ENCODE measurements at regions not wholly inside any gene's neighbourhood (a gene's known extent, or its start where the extent isn't known, plus 50 kb on each side); places are given as distances from the start of the nearest gene placed in this dataset.
"Not testable (repeated sequence)": the region's sequence is repeated elsewhere in the genome, so short reads cannot be mapped to it uniquely, and the experiment has no call there.

GRCh38 chr10:29826801-29827450 is 192.2 kb upstream of the SVIL start:
- no peak for ATAC-seq (replicated peaks)
- peaks cover 14% of the 10 kb centered on the region for H3K27me3 Mint-ChIP-seq
- no peaks in the 10 kb centered on the region for H3K9me3 Mint-ChIP-seq
- no peak overlapping the region for H3K27ac Mint-ChIP-seq
- no peaks in the 10 kb centered on the region for H3K36me3 Mint-ChIP-seq (ENCODE audit: low read depth)
- H3K4me1 Mint-ChIP-seq: no peaks in the 10 kb centered on the region
- H3K4me3 Mint-ChIP-seq: no peak overlapping the region

- Mint-ChIP-seq H3K4me1 (no peaks in the 10 kb centered on the region), H3K4me3 (no peak overlapping the region), H3K27ac (no peak overlapping the region), H3K27me3 (peaks cover 17% of the 10 kb centered on the region), H3K9me3 (no peaks in the 10 kb centered on the region), H3K36me3 (ENCODE audit: low read depth) (no peaks in the 10 kb centered on the region)
- ATAC-seq (replicated peaks): no peak
These were observed 191.4 kb upstream of the SVIL start for GRCh38 chr10:29826221-29826620.

GRCh38 chr10:29823553-29824080 is 188.8 kb upstream of the SVIL start:
- no peak for ATAC-seq (replicated peaks)
- H3K4me1 Mint-ChIP-seq: no peaks in the 10 kb centered on the region
- H3K27me3 Mint-ChIP-seq: peaks cover 17% of the 10 kb centered on the region
- no peak overlapping the region for H3K4me3 Mint-ChIP-seq
- no peaks in the 10 kb centered on the region for H3K36me3 Mint-ChIP-seq (ENCODE audit: low read depth)
- H3K27ac Mint-ChIP-seq: no peak overlapping the region
- H3K9me3 Mint-ChIP-seq: no peaks in the 10 kb centered on the region

GRCh38 chr10:29820890-29821461 is 186.2 kb upstream of the SVIL start:
- Mint-ChIP-seq H3K4me1 (no peaks in the 10 kb centered on the region), H3K27ac (no peak overlapping the region), H3K36me3 (ENCODE audit: low read depth) (no peaks in the 10 kb centered on the region), H3K4me3 (no peak overlapping the region), H3K27me3 (peaks cover 33% of the 10 kb centered on the region), H3K9me3 (no peaks in the 10 kb centered on the region)
- ATAC-seq (replicated peaks): no peak

DNA sequence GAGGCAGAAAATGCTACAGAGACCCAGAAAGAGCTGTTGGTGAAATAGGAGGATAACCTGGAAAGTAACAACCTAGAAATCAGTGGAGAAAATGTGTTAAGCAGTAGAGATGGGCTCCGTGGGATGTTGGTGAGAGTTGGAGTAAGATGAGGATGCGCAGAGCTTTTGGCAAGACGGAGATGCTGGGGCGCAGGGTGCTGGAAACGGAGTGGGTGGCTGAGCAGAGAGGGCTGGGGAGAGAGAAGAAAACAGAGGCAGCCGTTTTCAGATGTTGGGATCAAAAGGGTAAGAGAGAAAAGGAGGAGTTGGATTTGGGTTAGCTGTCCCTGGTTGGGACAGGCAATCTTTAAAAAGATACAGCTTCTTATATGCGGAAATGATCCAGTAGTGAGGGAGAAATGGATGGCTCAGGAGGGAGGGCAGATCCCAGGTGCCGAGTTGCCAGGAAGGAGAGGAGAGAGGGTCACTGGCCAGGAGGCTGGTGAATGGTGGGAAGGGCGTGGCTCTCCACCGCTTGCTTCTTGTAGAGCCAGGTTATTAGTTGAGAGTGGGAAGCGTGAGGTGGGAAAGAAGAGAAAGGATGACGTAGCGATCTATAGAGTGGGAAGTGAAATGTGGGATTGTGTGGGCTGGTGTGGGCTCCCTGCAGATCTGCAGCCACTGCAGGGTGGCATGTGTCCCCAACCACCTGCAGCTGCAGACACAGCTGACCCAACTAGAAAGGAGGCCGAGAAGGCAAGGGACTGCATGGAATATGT is 182.2 kb upstream of the SVIL start:
- H3K27ac Mint-ChIP-seq: no peak overlapping the region
- no peak overlapping the region for H3K4me3 Mint-ChIP-seq
- no peak for ATAC-seq (replicated peaks)
- H3K36me3 Mint-ChIP-seq (ENCODE audit: low read depth): no peaks in the 10 kb centered on the region
- H3K9me3 Mint-ChIP-seq: no peaks in the 10 kb centered on the region
- H3K4me1 Mint-ChIP-seq: no peaks in the 10 kb centered on the region
- peaks cover 26% of the 10 kb centered on the region for H3K27me3 Mint-ChIP-seq

DNA sequence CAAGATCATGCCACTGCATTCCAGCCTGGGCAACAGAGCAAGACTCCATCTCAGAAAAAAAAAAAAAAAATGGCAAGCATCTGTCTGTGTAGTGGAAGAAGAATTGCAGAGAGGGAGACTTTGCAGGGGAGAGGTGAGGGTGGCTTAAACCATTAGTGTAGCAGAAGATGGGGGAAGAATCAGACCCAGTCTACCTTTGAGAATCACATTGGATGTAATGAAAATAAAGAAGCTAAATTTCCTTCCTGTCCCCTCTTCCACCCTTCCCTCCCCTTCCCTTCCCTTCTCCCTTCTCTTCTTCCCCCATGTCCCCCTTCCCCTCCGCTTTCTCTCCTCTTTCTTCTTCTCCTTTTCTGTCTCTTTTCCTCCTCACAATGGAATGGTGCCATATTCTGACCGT is 180.8 kb upstream of the SVIL start:
- Mint-ChIP-seq H3K36me3 (ENCODE audit: low read depth) (no peaks in the 10 kb centered on the region), H3K9me3 (no peaks in the 10 kb centered on the region), H3K27me3 (peaks cover 25% of the 10 kb centered on the region), H3K4me1 (no peaks in the 10 kb centered on the region), H3K27ac (no peak overlapping the region), H3K4me3 (no peak overlapping the region)
- no peak for ATAC-seq (replicated peaks)

DNA sequence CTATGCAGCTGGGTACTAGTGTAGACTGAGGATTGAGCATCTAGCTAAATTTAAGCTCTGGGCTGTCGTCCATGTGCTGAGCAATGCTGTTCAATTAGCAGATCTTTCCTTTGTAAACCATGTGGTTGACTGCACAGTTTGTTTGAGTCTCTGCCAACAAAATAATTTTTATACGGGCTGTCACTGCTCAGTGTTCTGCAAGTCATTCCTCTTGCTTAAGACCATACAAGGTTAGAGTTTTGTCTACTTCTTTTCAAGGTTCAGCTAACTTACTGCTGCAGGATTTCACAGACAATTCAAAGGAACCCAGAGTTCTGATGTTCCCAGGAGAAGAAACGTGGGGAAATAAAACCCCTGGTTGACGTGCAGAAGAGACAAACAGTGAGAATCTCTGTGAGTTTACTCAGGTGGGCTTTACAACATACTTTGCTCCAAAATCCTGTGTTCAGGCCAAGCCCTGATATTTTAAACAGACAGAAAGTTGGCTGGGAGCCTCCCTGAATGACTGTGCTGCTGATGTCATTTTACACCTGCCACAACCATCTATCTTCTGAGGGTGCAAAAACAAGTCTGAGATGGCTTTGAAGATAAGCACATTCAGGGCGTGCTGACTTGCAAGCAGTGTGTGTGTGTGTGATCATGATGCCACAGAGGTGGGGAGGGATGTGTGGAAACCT is 177.1 kb upstream of the SVIL start:
- Mint-ChIP-seq H3K4me1 (no peaks in the 10 kb centered on the region), H3K36me3 (ENCODE audit: low read depth) (no peaks in the 10 kb centered on the region), H3K27ac (no peak overlapping the region), H3K9me3 (no peaks in the 10 kb centered on the region), H3K27me3 (peaks cover 21% of the 10 kb centered on the region), H3K4me3 (no peak overlapping the region)
- ATAC-seq (replicated peaks): peak; percentile 91

DNA sequence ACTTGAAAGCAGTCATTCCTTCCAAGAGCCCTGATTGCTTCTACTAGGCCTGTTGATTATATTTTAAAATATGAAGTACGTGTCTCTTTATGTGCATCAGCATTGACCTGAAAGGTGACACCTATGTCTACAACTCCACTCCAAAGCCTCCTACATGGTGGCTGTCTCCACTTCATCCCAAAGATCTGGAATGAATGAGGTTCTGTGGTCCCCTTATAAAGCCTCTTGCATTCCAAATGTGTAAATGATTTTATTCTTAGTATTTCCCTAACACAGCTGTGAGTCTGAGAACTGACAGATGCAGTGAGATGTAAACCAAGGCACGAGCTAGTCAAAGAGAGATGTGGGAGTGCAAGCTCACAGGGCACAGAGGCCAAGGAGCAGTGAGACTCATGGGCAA is 176.0 kb upstream of the SVIL start:
- Mint-ChIP-seq H3K27ac (peak overlapping the region; percentile 58), H3K4me3 (no peak overlapping the region), H3K4me1 (no peaks in the 10 kb centered on the region), H3K9me3 (no peaks in the 10 kb centered on the region), H3K36me3 (ENCODE audit: low read depth) (no peaks in the 10 kb centered on the region), H3K27me3 (peaks cover 15% of the 10 kb centered on the region)
- no peak for ATAC-seq (replicated peaks)

- not testable (repeated sequence) for H3K36me3 Mint-ChIP-seq (ENCODE audit: low read depth); H3K4me3 Mint-ChIP-seq; H3K4me1 Mint-ChIP-seq; H3K9me3 Mint-ChIP-seq
- Mint-ChIP-seq H3K27ac (peak overlapping the region; percentile 58), H3K27me3 (peaks cover 15% of the 10 kb centered on the region)
- ATAC-seq (replicated peaks): peak; percentile 25
These were observed 175.5 kb upstream of the SVIL start for GRCh38 chr10:29810231-29810630.

GRCh38 chr10:29809383-29809782 is 174.6 kb upstream of the SVIL start:
- Mint-ChIP-seq H3K27me3 (peaks cover 15% of the 10 kb centered on the region), H3K4me1 (no peaks in the 10 kb centered on the region), H3K27ac (no peak overlapping the region), H3K9me3 (peaks cover 4% of the 10 kb centered on the region), H3K36me3 (ENCODE audit: low read depth) (no peaks in the 10 kb centered on the region), H3K4me3 (no peak overlapping the region)
- no peak for ATAC-seq (replicated peaks)

- no peak for ATAC-seq (replicated peaks)
- Mint-ChIP-seq H3K4me3 (no peak overlapping the region), H3K27me3 (peaks cover 16% of the 10 kb centered on the region), H3K4me1 (peaks cover 6% of the 10 kb centered on the region), H3K9me3 (peaks cover 4% of the 10 kb centered on the region), H3K27ac (no peak overlapping the region), H3K36me3 (ENCODE audit: low read depth) (no peaks in the 10 kb centered on the region)
These were observed 172.5 kb upstream of the SVIL start for GRCh38 chr10:29807163-29807806.

DNA sequence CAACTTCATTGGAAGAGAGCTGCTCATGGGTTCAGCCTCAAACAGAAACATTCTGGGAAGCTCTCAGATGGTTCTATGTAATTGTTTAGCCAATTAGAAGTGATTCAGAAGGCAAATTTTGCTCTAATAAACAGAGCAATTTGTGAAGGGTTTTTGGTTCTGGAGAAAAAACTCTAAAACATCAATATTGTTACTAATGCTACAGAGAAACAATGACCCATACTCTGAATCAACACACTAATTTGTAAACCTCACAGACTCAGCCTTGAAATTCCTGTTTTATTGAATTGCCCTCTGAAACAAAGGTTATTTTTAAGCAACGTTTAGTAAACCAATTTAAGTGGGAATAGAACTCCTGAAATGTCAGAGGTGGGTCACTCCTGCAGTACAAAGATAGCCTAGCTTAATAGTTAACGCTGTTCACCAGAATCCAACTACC is 171.6 kb upstream of the SVIL start:
- Mint-ChIP-seq H3K27ac (no peak overlapping the region), H3K4me1 (peaks cover 6% of the 10 kb centered on the region), H3K4me3 (no peak overlapping the region), H3K9me3 (peaks cover 8% of the 10 kb centered on the region), H3K36me3 (ENCODE audit: low read depth) (no peaks in the 10 kb centered on the region), H3K27me3 (peaks cover 16% of the 10 kb centered on the region)
- ATAC-seq (replicated peaks): no peak

GRCh38 chr10:29805134-29805723 is 170.5 kb upstream of the SVIL start:
- Mint-ChIP-seq H3K27ac (no peak overlapping the region), H3K4me3 (no peak overlapping the region), H3K36me3 (ENCODE audit: low read depth) (no peaks in the 10 kb centered on the region), H3K4me1 (peaks cover 6% of the 10 kb centered on the region), H3K27me3 (peaks cover 13% of the 10 kb centered on the region), H3K9me3 (peaks cover 9% of the 10 kb centered on the region)
- ATAC-seq (replicated peaks): no peak
